HUES64 (cell line): ENCODE measurements at regions not wholly inside any gene's neighbourhood (a gene's known extent, or its start where the extent isn't known, plus 50 kb on each side); places are given as distances from the start of the nearest gene placed in this dataset.

Source experiments
- H3K27ac ChIP-seq: 2 replicates; pipeline ENCODE4 v1.7.0; 2013; ENCODE audit warnings: low read depth, low read length, inconsistent platforms
- H3K27me3 ChIP-seq: 2 replicates; pipeline ENCODE4 v1.6.1; 2013; ENCODE audit warnings: mild to moderate bottlenecking, low read length; ENCODE audit not compliant: insufficient read depth
- H3K36me3 ChIP-seq: 2 replicates; pipeline ENCODE4 v1.6.1; 2013; ENCODE audit warnings: mild to moderate bottlenecking, low read length; ENCODE audit not compliant: insufficient read depth
- H3K4me1 ChIP-seq: 2 replicates; pipeline ENCODE4 v1.6.1; 2013; ENCODE audit warnings: mild to moderate bottlenecking, low read length, moderate library complexity; ENCODE audit not compliant: insufficient read depth
- H3K4me3 ChIP-seq: 2 replicates; pipeline ENCODE4 v1.5.1; 2013; ENCODE audit warnings: mild to moderate bottlenecking, low read length, moderate library complexity
- H3K9ac ChIP-seq: 2 replicates; pipeline ENCODE4 v1.6.1; 2013; ENCODE audit warnings: mild to moderate bottlenecking, low read depth, low read length
- H3K9me3 ChIP-seq: 2 replicates; pipeline ENCODE4 v1.6.1; 2013; ENCODE audit warnings: low read depth, low read length; ENCODE audit not compliant: insufficient read depth
- WGBS: fragments of 150-250, 120-280 bp; methylation state at CpG from one replicate; pipeline ENCODE4 v1.1.7; 2013; ENCODE audit warnings: missing lambda C conversion rate; 5-methylcytosine and 5-hydroxymethylcytosine counted together

DNA sequence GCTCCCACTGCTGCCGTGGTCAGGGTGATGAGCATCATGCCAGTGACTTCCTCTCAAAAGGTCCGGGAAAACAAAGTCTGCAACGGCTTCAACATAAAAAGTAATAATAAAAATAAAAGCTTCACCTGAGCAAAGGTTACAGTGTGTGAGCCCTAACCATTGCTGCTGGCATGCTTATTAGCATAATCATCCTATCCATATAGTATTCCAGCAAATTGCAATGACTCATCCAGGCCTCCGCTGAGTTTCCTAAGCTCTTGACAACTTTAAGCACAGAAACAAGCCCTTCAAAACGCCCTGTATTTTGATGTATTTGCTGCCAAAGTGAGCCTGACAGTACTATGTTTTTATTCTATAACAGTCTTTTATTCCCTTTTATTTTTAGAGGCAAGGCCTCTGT lies 100.5 kb downstream of the AASDH start:
- H3K36me3 ChIP-seq: no peaks in the 10 kb centered on the region; the same call in 1 of the 2 replicates
- H3K27ac ChIP-seq: no peak overlapping the region
- H3K4me3 ChIP-seq: no peak overlapping the region
- H3K9me3 ChIP-seq: 0 out of 2 replicates have a peak, but pooled peaks cover 1% of the 10 kb centered on the region
- no peaks in the 10 kb centered on the region for H3K4me1 ChIP-seq
- no peaks in the 10 kb centered on the region for H3K27me3 ChIP-seq
- no peak overlapping the region for H3K9ac ChIP-seq
- 91% methylated on average over 5 of the region's 5 CpGs for WGBS

DNA sequence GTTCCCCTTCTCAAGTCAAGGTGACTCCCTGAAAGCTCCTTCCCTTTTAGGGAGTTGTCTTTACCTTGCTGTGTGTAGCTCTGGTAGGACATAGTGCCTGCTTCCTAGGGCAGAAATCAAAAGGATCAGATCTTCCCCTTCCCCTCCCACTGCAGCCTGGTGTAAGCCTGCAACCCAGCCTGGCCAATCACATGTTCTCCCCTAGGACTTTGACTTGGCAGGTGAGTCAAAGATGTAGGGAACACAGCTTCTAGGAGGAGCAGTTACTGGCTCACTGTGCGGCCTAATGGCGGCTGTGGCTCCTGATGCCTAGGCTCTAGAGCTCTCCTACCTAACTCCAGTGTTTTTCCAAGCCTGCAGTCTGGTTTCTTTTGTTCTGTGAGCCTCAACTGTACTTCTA lies 103.9 kb downstream of the AASDH start:
- no peaks in the 10 kb centered on the region for H3K9me3 ChIP-seq
- WGBS: 95% methylated on average over 2 of the region's 2 CpGs

DNA sequence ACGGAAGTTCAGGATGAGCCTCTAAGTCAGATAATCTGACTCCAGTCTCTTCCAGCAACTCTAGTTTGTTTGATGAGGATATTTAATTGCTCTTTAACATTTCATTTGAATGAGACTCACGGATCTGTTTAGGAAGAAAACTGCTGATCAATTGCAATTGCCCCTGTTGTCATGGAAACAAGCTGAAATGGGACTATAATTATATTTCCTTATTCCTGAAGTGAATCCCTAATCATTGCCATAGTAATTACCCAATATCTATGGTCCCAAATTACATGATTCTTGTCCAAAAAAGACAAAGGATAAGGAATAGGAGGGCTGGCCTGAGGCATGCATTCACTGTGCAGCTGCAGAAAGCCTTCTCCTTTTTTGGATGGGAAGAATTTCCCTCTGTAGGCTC lies 105.3 kb downstream of the AASDH start:
- Histone ChIP-seq H3K9me3 (no peaks in the 10 kb centered on the region), H3K27me3 (no peaks in the 10 kb centered on the region), H3K4me3 (no peak overlapping the region), H3K9ac (no peak overlapping the region), H3K36me3 (peaks cover 3% of the 10 kb centered on the region), H3K4me1 (no peaks in the 10 kb centered on the region), H3K27ac (no peak overlapping the region)
- WGBS: 100% methylated on average over 2 of the region's 2 CpGs

More for the DNA sequence above, 103.9 kb downstream of the AASDH start:
- H3K4me3 ChIP-seq: no peak overlapping the region
- H3K4me1 ChIP-seq: no peaks in the 10 kb centered on the region
- H3K36me3 ChIP-seq: peaks cover 3% of the 10 kb centered on the region
- no peaks in the 10 kb centered on the region for H3K27me3 ChIP-seq
- no peak overlapping the region for H3K27ac ChIP-seq
- no peak overlapping the region for H3K9ac ChIP-seq

DNA sequence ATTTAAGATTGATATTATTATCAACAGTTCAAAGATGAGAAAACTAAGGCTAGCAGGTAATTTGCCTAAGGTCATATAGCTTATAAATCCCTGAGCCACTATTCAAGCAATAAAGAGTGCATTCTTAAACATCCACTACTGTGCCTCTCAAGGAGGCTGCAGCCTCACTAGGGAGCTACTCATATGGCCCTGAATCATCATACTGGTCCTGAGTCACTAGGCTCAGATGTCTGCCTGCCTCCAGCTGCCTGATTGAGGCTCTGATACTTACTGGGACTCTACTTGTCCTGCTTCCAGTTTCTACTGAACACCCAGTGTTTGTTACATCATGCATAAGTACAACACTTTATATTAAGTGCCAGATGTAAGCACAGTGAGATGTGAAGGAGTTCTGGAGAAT lies 110.7 kb downstream of the AASDH start:
- Histone ChIP-seq H3K9me3 (no peaks in the 10 kb centered on the region), H3K4me3 (no peak overlapping the region), H3K9ac (no peak overlapping the region), H3K4me1 (no peaks in the 10 kb centered on the region), H3K27me3 (no peaks in the 10 kb centered on the region), H3K36me3 (peaks cover 3% of the 10 kb centered on the region; the same call in 1 of the 2 replicates), H3K27ac (no peak overlapping the region)

DNA sequence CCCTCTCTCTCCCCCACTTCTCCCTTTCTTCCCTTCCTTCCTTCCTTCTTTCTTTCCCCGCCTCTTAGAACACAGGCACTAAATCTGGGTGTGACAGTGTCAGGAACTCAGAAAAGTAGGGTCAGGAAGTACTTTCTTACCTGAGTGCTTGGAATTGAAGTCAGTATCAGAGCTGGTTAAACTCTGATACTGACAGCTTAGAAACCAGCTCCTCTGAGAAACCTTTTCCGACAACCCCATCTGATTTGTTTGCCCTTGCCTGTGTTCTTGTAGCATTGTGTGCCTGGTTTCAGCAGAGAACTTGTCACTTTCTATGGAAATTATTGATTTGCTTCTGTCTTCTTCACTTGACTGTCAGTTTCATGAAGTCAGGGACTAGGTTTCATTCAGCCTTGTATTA lies 113.9 kb downstream of the AASDH start:
- H3K36me3 ChIP-seq: no peaks in the 10 kb centered on the region

DNA sequence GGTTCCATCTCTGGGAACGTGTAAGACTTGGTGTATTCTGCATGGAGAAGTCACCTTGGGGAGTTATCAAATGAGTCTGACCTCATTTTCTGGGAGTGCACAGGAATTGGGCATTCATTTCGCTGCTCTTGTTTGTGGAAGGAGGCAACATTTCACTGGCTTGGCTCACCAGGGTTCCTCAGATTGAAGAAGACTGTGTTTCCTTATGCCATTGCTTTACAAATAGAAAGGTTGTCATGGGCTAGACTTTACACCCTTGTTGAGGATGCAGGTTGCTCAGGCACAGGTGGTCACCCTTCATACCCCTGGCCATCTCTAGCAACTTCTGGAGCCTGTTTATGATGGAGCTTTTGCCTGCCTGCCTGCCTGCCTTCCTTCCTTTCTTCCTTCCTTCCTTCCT lies 114.4 kb downstream of the AASDH start:
- 85% methylated on average over 2 of the region's 2 CpGs for WGBS
- Histone ChIP-seq H3K9ac (no peak overlapping the region), H3K4me3 (no peak overlapping the region), H3K4me1 (no peaks in the 10 kb centered on the region), H3K9me3 (no peaks in the 10 kb centered on the region), H3K27ac (no peak overlapping the region), H3K27me3 (no peaks in the 10 kb centered on the region), H3K36me3 (no peaks in the 10 kb centered on the region)

More for the DNA sequence above, 113.9 kb downstream of the AASDH start:
- no peak overlapping the region for H3K27ac ChIP-seq
- H3K9me3 ChIP-seq: no peaks in the 10 kb centered on the region
- H3K9ac ChIP-seq: no peak overlapping the region
- no peaks in the 10 kb centered on the region for H3K27me3 ChIP-seq
- H3K4me1 ChIP-seq: no peaks in the 10 kb centered on the region
- H3K4me3 ChIP-seq: no peak overlapping the region
- WGBS: 90% methylated on average over 2 of the region's 2 CpGs

DNA sequence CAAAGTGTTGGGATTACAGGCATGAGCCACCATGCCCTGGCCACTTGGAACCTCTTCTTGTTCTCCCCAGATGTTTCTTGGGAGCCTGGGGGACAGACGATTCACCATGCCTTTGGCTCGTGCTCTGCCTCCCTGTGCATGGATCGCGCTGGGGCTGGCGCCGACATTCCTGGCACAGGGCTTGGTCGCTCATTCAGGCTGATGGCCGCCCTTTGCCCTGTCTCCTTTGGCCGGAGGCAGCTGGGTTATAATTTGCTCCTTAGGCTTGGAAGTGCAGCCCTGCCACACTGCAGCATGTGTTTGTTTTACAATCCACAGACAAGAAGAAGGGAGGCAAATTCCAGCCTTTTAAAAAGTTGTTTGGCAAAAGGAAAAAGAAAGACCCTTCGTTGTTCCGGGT lies 115.3 kb downstream of the AASDH start:
- Histone ChIP-seq H3K27me3 (no peaks in the 10 kb centered on the region), H3K4me1 (no peaks in the 10 kb centered on the region), H3K9me3 (no peaks in the 10 kb centered on the region), H3K9ac (no peak overlapping the region), H3K27ac (no peak overlapping the region), H3K4me3 (no peak overlapping the region), H3K36me3 (no peaks in the 10 kb centered on the region)
- 95% methylated on average over 11 of the region's 11 CpGs for WGBS

DNA sequence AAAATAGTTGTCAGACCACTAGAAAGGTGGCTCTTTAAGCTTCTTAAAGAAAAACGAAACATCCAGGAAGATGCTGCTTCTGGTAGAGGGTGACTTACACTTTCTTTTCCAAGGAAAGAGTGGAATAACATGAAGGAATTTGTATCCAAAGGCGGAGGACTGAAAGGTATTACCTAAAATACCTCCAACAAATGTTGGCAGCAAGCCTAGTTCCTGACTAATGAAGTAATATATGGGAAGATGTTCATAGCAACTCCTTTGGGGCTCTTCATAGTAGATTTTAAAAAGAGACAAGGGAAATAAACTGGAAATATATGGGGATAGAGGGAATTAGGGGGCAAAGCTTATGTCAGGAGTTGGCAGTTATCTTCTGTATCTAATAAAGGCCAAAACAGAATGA lies 116.2 kb downstream of the AASDH start:
- Histone ChIP-seq H3K9ac (no peak overlapping the region), H3K9me3 (no peaks in the 10 kb centered on the region), H3K4me1 (no peaks in the 10 kb centered on the region), H3K4me3 (no peak overlapping the region), H3K27me3 (no peaks in the 10 kb centered on the region), H3K27ac (no peak overlapping the region), H3K36me3 (no peaks in the 10 kb centered on the region)
- 97% methylated on average over 1 of the region's 2 CpGs for WGBS

DNA sequence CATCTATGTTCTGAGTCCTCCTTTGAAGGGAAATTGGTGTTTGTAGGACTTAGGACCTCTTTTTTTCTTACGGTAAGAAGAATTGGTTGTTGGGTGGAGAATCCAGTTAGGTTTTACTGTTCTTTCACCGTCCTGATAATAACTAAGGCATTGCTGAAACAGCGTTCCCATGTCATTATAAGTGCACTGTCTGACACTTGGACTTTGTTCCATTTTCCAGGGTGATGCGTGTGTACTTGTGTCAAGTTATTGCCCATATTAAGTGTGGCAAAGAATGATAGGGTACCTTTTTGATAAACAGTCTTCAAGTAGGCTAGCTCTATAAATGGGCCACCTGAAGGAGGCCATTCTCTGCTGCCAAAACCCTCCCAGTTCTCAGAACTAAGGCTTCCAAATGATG lies 119.7 kb downstream of the AASDH start:
- H3K27me3 ChIP-seq: no peaks in the 10 kb centered on the region
- H3K4me3 ChIP-seq: no peak overlapping the region
- no peaks in the 10 kb centered on the region for H3K4me1 ChIP-seq
- no peak overlapping the region for H3K27ac ChIP-seq
- H3K36me3 ChIP-seq: no peaks in the 10 kb centered on the region
- H3K9ac ChIP-seq: no peak overlapping the region
- H3K9me3 ChIP-seq: no peaks in the 10 kb centered on the region
- 96% methylated on average over 4 of the region's 4 CpGs for WGBS

DNA sequence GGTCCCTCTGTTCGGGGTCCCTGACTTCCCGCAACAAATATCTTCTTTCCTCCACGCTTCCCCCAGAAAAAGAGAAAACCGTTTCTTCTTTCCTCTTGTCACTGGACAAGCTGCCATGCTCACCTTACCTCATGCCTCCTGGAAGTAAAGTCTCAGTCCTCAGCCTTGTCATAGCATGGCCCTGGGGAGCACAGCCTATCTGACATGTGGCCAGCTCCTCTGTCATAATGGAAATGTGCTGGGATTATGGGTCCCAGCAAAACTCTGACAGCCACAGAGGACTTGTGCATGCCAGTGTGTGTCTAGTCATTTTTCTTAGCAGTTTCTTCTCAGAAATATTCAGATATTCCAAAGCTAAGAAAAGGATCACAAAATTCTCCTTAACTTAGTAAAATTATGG lies 122.4 kb downstream of the AASDH start:
- no peaks in the 10 kb centered on the region for H3K9me3 ChIP-seq
- no peak overlapping the region for H3K4me3 ChIP-seq
- no peaks in the 10 kb centered on the region for H3K36me3 ChIP-seq
- H3K4me1 ChIP-seq: peaks cover 3% of the 10 kb centered on the region; the same call in 1 of the 2 replicates
- WGBS: 94% methylated on average over 4 of the region's 4 CpGs
- H3K27me3 ChIP-seq: no peaks in the 10 kb centered on the region
- H3K9ac ChIP-seq: no peak overlapping the region
- H3K27ac ChIP-seq: no peak overlapping the region

DNA sequence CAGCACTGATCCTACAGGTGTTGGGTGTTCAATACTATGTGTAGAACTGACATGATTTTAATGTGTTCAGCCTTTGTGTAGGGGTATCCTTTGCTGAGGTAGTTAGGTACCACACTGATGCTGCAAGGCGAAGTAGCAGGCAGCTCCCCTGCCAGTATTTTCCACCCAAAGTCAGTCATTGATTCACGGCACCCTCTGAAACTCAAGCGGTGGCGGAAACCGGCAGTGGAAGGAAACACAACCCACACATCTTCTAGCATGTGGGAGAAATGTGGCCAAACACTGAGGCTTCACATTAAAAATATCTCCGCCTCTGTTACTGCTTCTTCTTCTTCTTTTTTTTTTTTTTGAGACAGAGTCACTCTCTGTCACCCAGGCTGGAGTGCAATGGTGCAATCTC lies 126.3 kb downstream of the AASDH start:
- H3K36me3 ChIP-seq: no peaks in the 10 kb centered on the region
- no peaks in the 10 kb centered on the region for H3K9me3 ChIP-seq
- H3K4me1 ChIP-seq: peaks cover 16% of the 10 kb centered on the region; the same call in 1 of the 2 replicates
- no peak overlapping the region for H3K4me3 ChIP-seq
- no peak overlapping the region for H3K27ac ChIP-seq
- H3K27me3 ChIP-seq: no peaks in the 10 kb centered on the region
- WGBS: 97% methylated on average over 6 of the region's 6 CpGs
- no peak overlapping the region for H3K9ac ChIP-seq

DNA sequence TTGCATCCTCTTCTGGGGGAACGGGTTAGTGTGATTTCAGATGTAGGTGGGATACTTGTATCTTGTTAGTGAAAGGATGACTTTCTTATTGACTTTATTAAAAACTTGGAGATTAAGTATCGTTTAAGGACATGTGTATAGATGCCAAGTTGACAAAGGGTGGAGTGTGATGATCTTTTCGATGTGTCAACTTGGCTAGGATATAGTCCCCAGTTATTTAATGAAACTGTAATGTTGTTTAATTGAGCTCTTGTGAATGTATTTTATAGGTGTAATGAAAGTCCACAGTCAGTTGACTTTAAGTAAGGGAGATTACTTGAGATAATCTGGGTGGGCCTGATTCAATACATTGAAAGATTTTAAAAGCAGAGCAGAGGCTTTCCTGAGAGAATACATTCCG lies 127.0 kb downstream of the AASDH start:
- Histone ChIP-seq H3K27ac (no peak overlapping the region), H3K4me1 (peaks cover 16% of the 10 kb centered on the region; the same call in 1 of the 2 replicates), H3K9me3 (no peaks in the 10 kb centered on the region), H3K4me3 (no peak overlapping the region), H3K27me3 (no peaks in the 10 kb centered on the region), H3K9ac (no peak overlapping the region), H3K36me3 (no peaks in the 10 kb centered on the region)
- WGBS: 94% methylated on average over 4 of the region's 4 CpGs
